ENCODE measurements at regions not wholly inside any gene's neighbourhood (a gene's known extent, or its start where the extent isn't known, plus 50 kb on each side); places are given as distances from the start of the nearest gene placed in this dataset.

- TF ChIP-seq CTCF (IDR thresholded peaks at IDR 0.05) (no peak), ZFX (IDR thresholded peaks at IDR 0.05; ENCODE audit: borderline replicate concordance) (no peak)
These were observed 897.2 kb upstream of the CDH2 start for GRCh38 chr18:29074147-29074546.
